Central memory CD8-positive, alpha-beta T cell (primary cell): ENCODE measurements at regions not wholly inside any gene's neighbourhood (a gene's known extent, or its start where the extent isn't known, plus 50 kb on each side); places are given as distances from the start of the nearest gene placed in this dataset.

Experiments
- ATAC-seq: fragments of 150-1000 bp; cut with Tn5 transposase; replicated peaks from 2 replicates; pipeline ENCODE4 v1.10.0; 2022; ENCODE audit warnings: mild to moderate bottlenecking, moderate FRiP score, moderate number of reproducible peaks; ENCODE audit not compliant: poor library complexity, severe bottlenecking; ENCODE audit errors: extremely low read depth
- DNase-seq, 2 donors: peaks; one replicate each; pipeline ENCODE4 v3.0.0; 2021; ENCODE audit warnings: low spot score in 2 of 2
- H3K27ac Mint-ChIP-seq: one replicate; pipeline ENCODE4 v1.8.0; 2022; ENCODE audit warnings: low read depth, mild to moderate bottlenecking, moderate library complexity, mixed read lengths
- H3K27me3 Mint-ChIP-seq: one replicate; pipeline ENCODE4 v1.8.0; 2022; ENCODE audit warnings: mixed read lengths
- H3K36me3 Mint-ChIP-seq: one replicate; pipeline ENCODE4 v1.8.0; 2022; ENCODE audit warnings: mild to moderate bottlenecking, moderate library complexity, mixed read lengths; ENCODE audit not compliant: insufficient read depth
- H3K4me1 Mint-ChIP-seq: one replicate; pipeline ENCODE4 v1.8.0; 2022; ENCODE audit warnings: mixed read lengths
- H3K4me3 Mint-ChIP-seq: one replicate; pipeline ENCODE4 v1.8.0; 2022; ENCODE audit warnings: mild to moderate bottlenecking, moderate library complexity, mixed read lengths
- H3K9me3 Mint-ChIP-seq: one replicate; pipeline ENCODE4 v1.8.0; 2022; ENCODE audit warnings: mixed read lengths

- Mint-ChIP-seq H3K27ac (no peak overlapping the region), H3K4me3 (no peak overlapping the region), H3K4me1 (no peaks in the 10 kb centered on the region), H3K36me3 (no peaks in the 10 kb centered on the region), H3K9me3 (no peaks in the 10 kb centered on the region), H3K27me3 (peaks cover 9% of the 10 kb centered on the region)
- ATAC-seq (no peak), DNase-seq (no peak)
Observed at GRCh38 chr13:78476910-78477309, 126.4 kb downstream of the POU4F1 start.

GRCh38 chr13:78468621-78469020 lies 134.7 kb downstream of the POU4F1 start:
- H3K9me3 Mint-ChIP-seq, result no peaks in the 10 kb centered on the region
- no peak for ATAC-seq
- H3K27ac Mint-ChIP-seq, result no peak overlapping the region
- H3K4me1 Mint-ChIP-seq, result no peaks in the 10 kb centered on the region
- no peak for DNase-seq
- no peaks in the 10 kb centered on the region for H3K36me3 Mint-ChIP-seq
- H3K27me3 Mint-ChIP-seq, result no peaks in the 10 kb centered on the region
- no peak overlapping the region for H3K4me3 Mint-ChIP-seq

GRCh38 chr13:78465250-78465649 lies 138.1 kb downstream of the POU4F1 start:
- H3K27ac Mint-ChIP-seq, result no peak overlapping the region
- H3K9me3 Mint-ChIP-seq, result no peaks in the 10 kb centered on the region
- DNase-seq (no peak), ATAC-seq (no peak)
- H3K4me3 Mint-ChIP-seq, result no peak overlapping the region
- no peaks in the 10 kb centered on the region for H3K36me3 Mint-ChIP-seq
- H3K4me1 Mint-ChIP-seq, result no peaks in the 10 kb centered on the region
- no peaks in the 10 kb centered on the region for H3K27me3 Mint-ChIP-seq

GRCh38 chr13:78460176-78460575 lies 143.2 kb downstream of the POU4F1 start:
- H3K4me3 Mint-ChIP-seq, result no peak overlapping the region
- no peaks in the 10 kb centered on the region for H3K4me1 Mint-ChIP-seq
- no peak for ATAC-seq
- H3K27ac Mint-ChIP-seq, result no peak overlapping the region
- peaks cover 8% of the 10 kb centered on the region for H3K9me3 Mint-ChIP-seq
- no peaks in the 10 kb centered on the region for H3K36me3 Mint-ChIP-seq
- no peaks in the 10 kb centered on the region for H3K27me3 Mint-ChIP-seq
- no peak for DNase-seq

GRCh38 chr13:78443839-78444238 lies 159.5 kb downstream of the POU4F1 start:
- ATAC-seq, result no peak
- Mint-ChIP-seq H3K27me3 (no peaks in the 10 kb centered on the region), H3K9me3 (no peaks in the 10 kb centered on the region), H3K36me3 (no peaks in the 10 kb centered on the region), H3K4me1 (no peaks in the 10 kb centered on the region), H3K27ac (no peak overlapping the region), H3K4me3 (no peak overlapping the region)
- no peak for DNase-seq

GRCh38 chr13:78437781-78438180 lies 165.6 kb downstream of the POU4F1 start:
- DNase-seq (no peak), ATAC-seq (no peak)
- H3K27me3 Mint-ChIP-seq, result peaks cover 8% of the 10 kb centered on the region
- no peak overlapping the region for H3K4me3 Mint-ChIP-seq
- no peaks in the 10 kb centered on the region for H3K4me1 Mint-ChIP-seq
- H3K9me3 Mint-ChIP-seq, result no peaks in the 10 kb centered on the region
- H3K27ac Mint-ChIP-seq, result no peak overlapping the region
- H3K36me3 Mint-ChIP-seq, result no peaks in the 10 kb centered on the region

- peaks cover 10% of the 10 kb centered on the region for H3K27me3 Mint-ChIP-seq
- no peaks in the 10 kb centered on the region for H3K4me1 Mint-ChIP-seq
- ATAC-seq (no peak), DNase-seq (no peak)
- H3K27ac Mint-ChIP-seq, result no peak overlapping the region
- no peaks in the 10 kb centered on the region for H3K9me3 Mint-ChIP-seq
- no peak overlapping the region for H3K4me3 Mint-ChIP-seq
- H3K36me3 Mint-ChIP-seq, result no peaks in the 10 kb centered on the region
Observed at GRCh38 chr13:78436311-78436710, 167.0 kb downstream of the POU4F1 start.

GRCh38 chr13:78431328-78431727 lies 172.0 kb downstream of the POU4F1 start:
- DNase-seq, result no peak
- no peak overlapping the region for H3K4me3 Mint-ChIP-seq
- no peaks in the 10 kb centered on the region for H3K4me1 Mint-ChIP-seq
- ATAC-seq, result no peak
- H3K9me3 Mint-ChIP-seq, result peaks cover 6% of the 10 kb centered on the region
- peaks cover 3% of the 10 kb centered on the region for H3K36me3 Mint-ChIP-seq
- H3K27ac Mint-ChIP-seq, result no peak overlapping the region
- peaks cover 28% of the 10 kb centered on the region for H3K27me3 Mint-ChIP-seq

- peaks cover 3% of the 10 kb centered on the region for H3K36me3 Mint-ChIP-seq
- no peak overlapping the region for H3K27ac Mint-ChIP-seq
- DNase-seq (no peak), ATAC-seq (no peak)
- no peak overlapping the region for H3K4me3 Mint-ChIP-seq
- no peaks in the 10 kb centered on the region for H3K4me1 Mint-ChIP-seq
- peaks cover 28% of the 10 kb centered on the region for H3K27me3 Mint-ChIP-seq
- peaks cover 6% of the 10 kb centered on the region for H3K9me3 Mint-ChIP-seq
Observed at GRCh38 chr13:78430811-78431210, 172.5 kb downstream of the POU4F1 start.

- Mint-ChIP-seq H3K36me3 (peaks cover 3% of the 10 kb centered on the region), H3K4me3 (no peak overlapping the region), H3K4me1 (no peaks in the 10 kb centered on the region), H3K27me3 (peaks cover 28% of the 10 kb centered on the region), H3K27ac (no peak overlapping the region), H3K9me3 (peaks cover 6% of the 10 kb centered on the region)
- ATAC-seq (no peak), DNase-seq (no peak)
Observed at GRCh38 chr13:78430166-78430791, 173.1 kb downstream of the POU4F1 start.

GRCh38 chr13:78428646-78429045 lies 174.7 kb downstream of the POU4F1 start:
- Mint-ChIP-seq H3K4me3 (no peak overlapping the region), H3K27me3 (peaks cover 28% of the 10 kb centered on the region), H3K4me1 (no peaks in the 10 kb centered on the region), H3K36me3 (peaks cover 3% of the 10 kb centered on the region), H3K9me3 (peaks cover 6% of the 10 kb centered on the region), H3K27ac (no peak overlapping the region)
- ATAC-seq (no peak), DNase-seq (no peak)

- ATAC-seq, result no peak
- Mint-ChIP-seq H3K36me3 (peaks cover 3% of the 10 kb centered on the region), H3K4me1 (no peaks in the 10 kb centered on the region), H3K4me3 (no peak overlapping the region), H3K27ac (no peak overlapping the region), H3K27me3 (peaks cover 17% of the 10 kb centered on the region), H3K9me3 (peaks cover 6% of the 10 kb centered on the region)
- no peak for DNase-seq
Observed at GRCh38 chr13:78426183-78426582, 177.2 kb downstream of the POU4F1 start.

- DNase-seq (no peak), ATAC-seq (no peak)
- Mint-ChIP-seq H3K36me3 (no peaks in the 10 kb centered on the region), H3K9me3 (no peaks in the 10 kb centered on the region), H3K4me1 (no peaks in the 10 kb centered on the region), H3K27me3 (no peaks in the 10 kb centered on the region), H3K4me3 (no peak overlapping the region), H3K27ac (no peak overlapping the region)
Observed at GRCh38 chr13:78420814-78421213, 182.5 kb downstream of the POU4F1 start.
